D721Med (cell line): ENCODE measurements at regions not wholly inside any gene's neighbourhood (a gene's known extent, or its start where the extent isn't known, plus 50 kb on each side); places are given as distances from the start of the nearest gene placed in this dataset.

Experiments
- DNase-seq: peaks from one replicate; pipeline ENCODE4 v3.0.0; 2011; ENCODE audit warnings: low spot score; ENCODE audit not compliant: insufficient read length
- FAIRE-seq: peaks from 2 replicates; lab custom pipeline; 2011; peaks lifted over from hg19 to GRCh38; lab: Jason Lieb, UNC
- CTCF ChIP-seq: IDR thresholded peaks from 2 replicates; pipeline ENCODE4 v1.5.1; 2012; ENCODE audit warnings: mild to moderate bottlenecking, control low read depth; ENCODE audit not compliant: insufficient read depth; ENCODE audit errors: missing control alignments

- TF ChIP-seq CTCF: no peak
- FAIRE-seq (no peak), DNase-seq (no peak)
Observed at GRCh38 chr5:51829691-51830090, 446.4 kb downstream of the ISL1 start.

- FAIRE-seq: no peak
- no peak for TF ChIP-seq CTCF
- no peak for DNase-seq
Observed at GRCh38 chr5:51832934-51833470, 449.8 kb downstream of the ISL1 start.

GRCh38 chr5:51838459-51838858, 455.2 kb downstream of the ISL1 start:
- FAIRE-seq (no peak), DNase-seq (no peak)
- TF ChIP-seq CTCF: no peak

- FAIRE-seq (no peak), DNase-seq (no peak)
- no peak for TF ChIP-seq CTCF
Observed at GRCh38 chr5:51843893-51844292, 460.6 kb downstream of the ISL1 start.

GRCh38 chr5:51846015-51846414, 462.8 kb downstream of the ISL1 start:
- TF ChIP-seq CTCF: no peak
- DNase-seq (no peak), FAIRE-seq (no peak)

GRCh38 chr5:51859624-51860023, 476.4 kb downstream of the ISL1 start:
- FAIRE-seq (no peak), DNase-seq (no peak)
- no peak for TF ChIP-seq CTCF

- no peak for TF ChIP-seq CTCF
- no peak for DNase-seq
- no peak for FAIRE-seq
Observed at GRCh38 chr5:51860532-51861018, 477.3 kb downstream of the ISL1 start.
